MCF 10A (cell line): ENCODE measurements at regions not wholly inside any gene's neighbourhood (a gene's known extent, or its start where the extent isn't known, plus 50 kb on each side); places are given as distances from the start of the nearest gene placed in this dataset.

Source experiments
- BruUV-seq: library from RNA; stranded (reverse); fragments of 400-500 nt; replicated peaks from 2 replicates; lab custom pipeline; 2021; lab: Mats Ljungman, UMichigan
- CTCF ChIA-PET: fragments of 300-600 bp; sonication (Branson Sonifier 250); formaldehyde crosslinking; extraction: SDS; loops from one replicate; lab custom pipeline; 2021; ENCODE audit warnings: antibody characterized with exemption, inconsistent platforms; lab: Yijun Ruan, JAX
- POLR2A ChIA-PET: fragments of 300-600, 350-650 bp; sonication (Branson Sonifier 250); formaldehyde crosslinking; extraction: SDS; loops from one replicate; lab custom pipeline; 2020; ENCODE audit warnings: antibody characterized with exemption, inconsistent platforms; lab: Yijun Ruan, JAX
- DNase-seq: peaks from one replicate; pipeline ENCODE4 v3.0.0-alpha.2; 2018; ENCODE audit not compliant: unreplicated experiment
- H3K27ac Mint-ChIP-seq: one replicate; pipeline ENCODE4 v1.8.0; 2022; ENCODE audit warnings: mild to moderate bottlenecking, low read depth, mixed read lengths; ENCODE audit not compliant: unreplicated experiment
- H3K27me3 Mint-ChIP-seq: one replicate; pipeline ENCODE4 v1.8.0; 2022; ENCODE audit warnings: mixed read lengths; ENCODE audit not compliant: insufficient read depth, unreplicated experiment
- H3K36me3 Mint-ChIP-seq: one replicate; pipeline ENCODE4 v1.8.0; 2022; ENCODE audit warnings: mild to moderate bottlenecking, moderate library complexity, mixed read lengths; ENCODE audit not compliant: insufficient read depth, unreplicated experiment
- H3K4me1 Mint-ChIP-seq: one replicate; pipeline ENCODE4 v1.8.0; 2022; ENCODE audit warnings: mixed read lengths; ENCODE audit not compliant: insufficient read depth, unreplicated experiment
- H3K4me3 Mint-ChIP-seq: one replicate; pipeline ENCODE4 v1.8.0; 2022; ENCODE audit warnings: mild to moderate bottlenecking, moderate library complexity, mixed read lengths; ENCODE audit not compliant: unreplicated experiment
- H3K9me3 Mint-ChIP-seq: one replicate; pipeline ENCODE4 v1.8.0; 2022; ENCODE audit warnings: mixed read lengths; ENCODE audit not compliant: unreplicated experiment
- CTCF ChIP-seq: fragments of 200-600 bp; IDR thresholded peaks from one replicate; pipeline ENCODE4 v1.8.0; 2022; ENCODE audit warnings: antibody characterized with exemption, mild to moderate bottlenecking; ENCODE audit not compliant: unreplicated experiment
- intact Hi-C: fragments of 100-400 bp; cut with micrococcal nuclease; formaldehyde crosslinking; loops from 2 replicates; pipeline ENCODE4 v1.14.1; 2022

- ChIA-PET POLR2A (no interaction called here), CTCF (no interaction called here)
- H3K4me1 Mint-ChIP-seq = no peaks in the 10 kb centered on the region
- BruUV-seq = no TSS peak
- no peak for DNase-seq
- H3K27me3 Mint-ChIP-seq = no peaks in the 10 kb centered on the region
- no peak for TF ChIP-seq CTCF
- H3K4me3 Mint-ChIP-seq = no peak overlapping the region
- no peaks in the 10 kb centered on the region for H3K36me3 Mint-ChIP-seq
- intact Hi-C loops = no loop called here
- H3K9me3 Mint-ChIP-seq = no peaks in the 10 kb centered on the region
- no peak overlapping the region for H3K27ac Mint-ChIP-seq
These were observed 666.7 kb upstream of the MIR17HG start for GRCh38 chr13:90680826-90681225.

GRCh38 chr13:90683711-90684131 lies 663.8 kb upstream of the MIR17HG start:
- Mint-ChIP-seq H3K9me3 (no peaks in the 10 kb centered on the region), H3K27ac (no peak overlapping the region), H3K27me3 (no peaks in the 10 kb centered on the region), H3K36me3 (no peaks in the 10 kb centered on the region), H3K4me3 (no peak overlapping the region), H3K4me1 (no peaks in the 10 kb centered on the region)
- DNase-seq = no peak
- ChIA-PET CTCF (no interaction called here), POLR2A (no interaction called here)
- intact Hi-C loops = no loop called here
- no peak for TF ChIP-seq CTCF
- no TSS peak for BruUV-seq

GRCh38 chr13:90686442-90686841 lies 661.0 kb upstream of the MIR17HG start:
- Mint-ChIP-seq H3K36me3 (no peaks in the 10 kb centered on the region), H3K27me3 (no peaks in the 10 kb centered on the region), H3K27ac (no peak overlapping the region), H3K4me1 (no peaks in the 10 kb centered on the region), H3K9me3 (no peaks in the 10 kb centered on the region), H3K4me3 (no peak overlapping the region)
- peak; percentile 61 for DNase-seq
- no peak for TF ChIP-seq CTCF
- ChIA-PET POLR2A (no interaction called here), CTCF (interaction anchor here (0.6 to 0.7 kb wide), 2 partner anchors 183 to 279 kb away, joined by 3 read pairs; no protein-coding TSS in a partner anchor)
- no TSS peak for BruUV-seq
- intact Hi-C loops = no loop called here

- no peaks in the 10 kb centered on the region for H3K27me3 Mint-ChIP-seq
- intact Hi-C loops = no loop called here
- ChIA-PET POLR2A (no interaction called here), CTCF (no interaction called here)
- no peak overlapping the region for H3K27ac Mint-ChIP-seq
- BruUV-seq = no TSS peak
- no peaks in the 10 kb centered on the region for H3K9me3 Mint-ChIP-seq
- H3K4me3 Mint-ChIP-seq = no peak overlapping the region
- DNase-seq = no peak
- no peak for TF ChIP-seq CTCF
- H3K36me3 Mint-ChIP-seq = no peaks in the 10 kb centered on the region
- no peaks in the 10 kb centered on the region for H3K4me1 Mint-ChIP-seq
These were observed 658.4 kb upstream of the MIR17HG start for GRCh38 chr13:90689111-90689510.
